Prostate gland (tissue), 2 donors: ENCODE measurements at regions not wholly inside any gene's neighbourhood (a gene's known extent, or its start where the extent isn't known, plus 50 kb on each side); places are given as distances from the start of the nearest gene placed in this dataset.

Source experiments
- POLR2AphosphoS5 ChIP-seq: sonication (generic); formaldehyde crosslinking; IDR thresholded peaks from one replicate; pipeline ENCODE4 v1.6.1; 2017; ENCODE audit warnings: antibody characterized with exemption
- TF ChIP-seq, protein P1 (sequence below), 4 experiments: fragments of 200-600 bp in 2 of 4; fragments of 450-650 bp in 2 of 4; sonication (generic) in 2 of 4; IDR thresholded peaks; 1 replicate in 3 of 4; 2 replicates in 1 of 4; pipeline ENCODE4 v1.5.1; 2016 to 2019; ENCODE audit warnings: antibody characterized with exemption in 4 of 4, mild to moderate bottlenecking in 2 of 4, moderate library complexity in 2 of 4

DNA sequence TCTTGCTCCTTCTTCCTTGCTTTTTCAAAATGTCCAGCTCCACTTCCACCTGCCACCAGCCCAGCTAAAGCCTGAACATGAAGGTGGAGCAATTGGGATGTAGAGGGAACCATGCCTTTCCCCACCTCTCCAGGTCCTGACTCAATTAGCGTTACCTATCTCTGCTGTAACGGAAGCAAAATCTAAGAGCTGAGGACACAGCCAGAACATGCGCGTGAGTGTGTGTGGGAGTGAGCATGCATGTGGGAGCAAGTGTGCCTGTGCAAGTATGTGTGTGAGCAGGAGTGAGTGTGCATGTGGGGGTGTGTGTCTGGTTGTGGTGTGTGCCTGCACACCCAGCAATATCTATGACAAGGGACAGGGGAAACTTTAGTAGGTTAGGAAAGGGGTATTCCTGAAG, 364.5 kb downstream of the MID1IP1 start:
- TF ChIP-seq, protein P1, sequence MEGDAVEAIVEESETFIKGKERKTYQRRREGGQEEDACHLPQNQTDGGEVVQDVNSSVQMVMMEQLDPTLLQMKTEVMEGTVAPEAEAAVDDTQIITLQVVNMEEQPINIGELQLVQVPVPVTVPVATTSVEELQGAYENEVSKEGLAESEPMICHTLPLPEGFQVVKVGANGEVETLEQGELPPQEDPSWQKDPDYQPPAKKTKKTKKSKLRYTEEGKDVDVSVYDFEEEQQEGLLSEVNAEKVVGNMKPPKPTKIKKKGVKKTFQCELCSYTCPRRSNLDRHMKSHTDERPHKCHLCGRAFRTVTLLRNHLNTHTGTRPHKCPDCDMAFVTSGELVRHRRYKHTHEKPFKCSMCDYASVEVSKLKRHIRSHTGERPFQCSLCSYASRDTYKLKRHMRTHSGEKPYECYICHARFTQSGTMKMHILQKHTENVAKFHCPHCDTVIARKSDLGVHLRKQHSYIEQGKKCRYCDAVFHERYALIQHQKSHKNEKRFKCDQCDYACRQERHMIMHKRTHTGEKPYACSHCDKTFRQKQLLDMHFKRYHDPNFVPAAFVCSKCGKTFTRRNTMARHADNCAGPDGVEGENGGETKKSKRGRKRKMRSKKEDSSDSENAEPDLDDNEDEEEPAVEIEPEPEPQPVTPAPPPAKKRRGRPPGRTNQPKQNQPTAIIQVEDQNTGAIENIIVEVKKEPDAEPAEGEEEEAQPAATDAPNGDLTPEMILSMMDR (IDR thresholded peaks at IDR 0.05): no peak
- TF ChIP-seq POLR2AphosphoS5: no peak
